RPMI7951 (cell line): ENCODE measurements at regions not wholly inside any gene's neighbourhood (a gene's known extent, or its start where the extent isn't known, plus 50 kb on each side); places are given as distances from the start of the nearest gene placed in this dataset.
"Not testable (repeated sequence)": the region's sequence is repeated elsewhere in the genome, so short reads cannot be mapped to it uniquely, and the experiment has no call there.

Experiments used
- DNase-seq: peaks from one replicate; pipeline ENCODE4 v3.0.0-alpha.2; 2012; ENCODE audit warnings: low read depth

GRCh38 chr13:95388420-95389079 lies 87.3 kb upstream of the ABCC4 start:
- no peak for DNase-seq

- DNase-seq, result no peak
Observed at GRCh38 chr13:95391362-95391761, 90.1 kb upstream of the ABCC4 start.

DNA sequence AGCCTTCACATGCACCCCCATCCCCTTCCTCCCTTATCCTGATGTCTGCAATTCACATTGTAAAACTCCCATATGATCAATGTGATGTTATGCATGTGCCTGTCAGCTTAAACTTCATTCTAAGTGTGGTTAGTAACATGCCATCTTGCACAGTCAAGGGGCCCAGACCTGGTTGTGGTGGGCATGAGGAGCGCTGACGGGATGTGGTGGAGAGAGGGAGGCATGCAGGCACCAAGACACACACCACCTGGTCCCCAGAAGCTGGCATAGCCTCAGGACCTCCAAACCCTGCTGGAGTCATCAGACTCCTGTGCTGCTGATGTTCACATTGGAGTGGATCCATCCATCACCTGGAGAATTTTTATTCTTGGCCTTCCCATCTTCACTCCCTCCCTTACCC lies 90.5 kb upstream of the ABCC4 start:
- DNase-seq, result no peak

DNA sequence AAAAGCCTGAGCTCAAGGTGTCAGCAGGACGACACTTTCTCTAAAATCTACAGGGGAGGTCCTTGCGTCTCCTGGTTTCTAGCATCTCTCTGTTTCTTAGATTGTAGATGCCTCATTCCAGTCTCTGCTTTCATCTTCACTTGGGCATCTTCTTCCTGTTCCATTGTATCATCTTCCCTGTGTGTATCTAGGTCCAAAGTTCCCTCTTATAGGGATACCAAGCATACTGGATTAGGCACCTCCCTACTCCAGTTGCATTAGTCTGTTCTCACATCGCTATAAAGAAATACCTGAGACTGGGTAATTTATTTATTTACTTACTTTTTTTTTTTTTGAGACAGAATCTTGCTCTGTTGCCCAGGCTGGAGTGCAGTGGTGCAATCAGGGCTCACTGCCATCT lies 91.3 kb upstream of the ABCC4 start:
- no peak for DNase-seq

DNA sequence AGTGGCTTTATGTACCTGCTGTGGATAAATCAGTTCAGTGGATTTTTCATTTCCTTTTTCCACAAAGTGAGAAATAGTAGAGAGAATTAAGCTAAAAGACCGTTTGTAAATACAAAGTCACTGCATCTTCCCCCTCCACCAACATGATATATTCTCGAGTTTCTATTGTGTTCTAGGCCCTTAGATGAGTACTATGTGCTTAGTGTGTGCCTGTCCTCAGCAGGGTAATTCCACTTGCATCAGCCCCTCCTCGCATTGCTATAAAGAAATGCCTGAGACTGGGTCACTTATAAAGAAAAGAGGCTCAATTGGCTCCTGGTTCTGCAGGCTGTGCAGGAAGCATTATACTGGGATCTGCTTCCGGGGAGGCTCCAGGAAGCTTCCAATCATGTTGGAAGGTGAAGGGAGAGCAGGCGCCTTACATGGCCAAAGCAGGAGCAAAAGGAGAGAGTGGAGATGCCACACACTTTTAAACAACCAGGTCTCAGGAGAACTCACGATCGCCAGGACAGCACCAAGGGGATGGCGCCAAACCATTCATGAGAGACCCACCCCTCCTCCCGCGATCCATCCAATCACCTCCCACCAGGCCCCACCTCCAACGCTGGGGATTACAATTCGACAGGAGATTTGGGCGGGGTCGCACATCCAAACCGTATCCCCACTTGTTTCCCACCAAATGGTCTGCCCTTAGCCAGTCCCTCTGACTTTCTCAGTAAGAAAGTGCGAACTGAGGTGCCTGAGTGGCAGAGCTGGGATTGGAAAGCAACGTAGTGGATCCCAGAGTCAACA lies 102.3 kb upstream of the ABCC4 start:
- DNase-seq, result peak; percentile 3

GRCh38 chr13:95404141-95404882 lies 103.1 kb upstream of the ABCC4 start:
- peak; percentile 70 for DNase-seq

GRCh38 chr13:95406176-95406575 lies 104.9 kb upstream of the ABCC4 start:
- peak; percentile 6 for DNase-seq

DNA sequence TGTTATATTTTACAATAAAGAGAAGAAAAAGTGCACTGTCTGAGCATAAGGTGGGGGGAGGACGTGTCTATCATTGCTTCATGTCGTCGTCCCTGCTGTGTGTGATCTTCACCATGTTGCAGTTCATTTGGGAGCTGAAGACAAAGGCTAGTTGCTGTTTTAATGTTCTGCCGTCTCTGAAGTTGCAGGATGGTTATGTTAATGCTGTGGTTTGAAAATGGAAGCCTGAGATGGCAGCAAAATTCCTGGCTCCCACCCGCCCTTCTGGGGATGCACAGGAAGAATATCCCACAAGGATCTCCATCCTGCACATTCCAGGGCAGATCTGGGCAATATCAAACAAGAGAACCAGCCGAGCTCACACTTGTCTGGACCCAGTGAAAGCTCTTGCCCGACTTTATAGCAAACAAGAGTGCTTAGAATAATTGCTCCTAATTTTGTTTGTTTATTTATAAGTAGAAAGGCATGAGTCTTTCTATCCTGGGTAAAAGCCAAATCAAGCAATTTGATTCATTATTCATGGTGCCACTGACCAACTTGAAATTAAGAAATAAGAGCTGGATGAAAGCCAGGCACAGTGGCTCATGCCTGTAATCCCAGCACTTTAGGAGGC lies 110.3 kb upstream of the ABCC4 start:
- peak; percentile 9 for DNase-seq

- no peak for DNase-seq
Observed at GRCh38 chr13:95418946-95419345, 117.7 kb upstream of the ABCC4 start.

DNA sequence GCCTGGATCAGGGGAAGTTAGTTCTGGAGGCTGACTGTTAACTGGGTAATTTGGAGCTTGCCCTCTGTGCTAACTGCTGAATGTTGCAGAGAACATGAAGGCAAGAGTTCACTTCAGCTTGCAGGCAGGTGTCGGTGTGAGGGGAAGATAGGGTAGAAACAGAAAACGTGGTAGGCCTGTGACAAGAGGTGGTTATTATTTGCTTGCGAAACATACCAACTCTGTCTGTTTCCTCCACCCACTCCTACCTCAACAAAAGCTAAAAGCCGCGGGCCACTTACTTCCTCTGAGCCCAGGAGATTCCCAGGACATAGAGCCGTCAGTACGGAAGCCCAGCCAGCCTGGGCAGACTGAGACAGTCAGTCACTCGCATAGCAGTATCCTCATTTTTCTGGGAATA lies 119.2 kb upstream of the ABCC4 start:
- no peak for DNase-seq

DNA sequence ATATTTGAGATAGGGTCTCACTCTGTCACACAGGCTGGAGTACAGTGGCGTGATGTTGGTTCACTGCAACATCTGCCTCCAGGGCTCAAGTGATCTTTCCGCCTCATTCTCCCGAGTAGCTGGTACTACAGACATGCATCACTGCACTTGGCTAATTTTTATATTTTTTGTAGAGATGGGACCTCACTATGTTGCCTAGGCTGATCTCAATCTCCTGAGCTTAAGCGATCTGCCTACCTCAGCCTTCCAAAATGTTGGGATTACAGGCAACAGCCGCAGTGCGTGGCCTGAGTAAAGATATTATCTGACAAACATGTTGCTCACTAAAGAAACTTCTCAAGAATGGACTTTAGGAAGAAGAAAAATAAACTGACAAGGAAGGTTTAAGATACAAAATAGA lies 125.4 kb upstream of the ABCC4 start:
- no peak for DNase-seq

DNA sequence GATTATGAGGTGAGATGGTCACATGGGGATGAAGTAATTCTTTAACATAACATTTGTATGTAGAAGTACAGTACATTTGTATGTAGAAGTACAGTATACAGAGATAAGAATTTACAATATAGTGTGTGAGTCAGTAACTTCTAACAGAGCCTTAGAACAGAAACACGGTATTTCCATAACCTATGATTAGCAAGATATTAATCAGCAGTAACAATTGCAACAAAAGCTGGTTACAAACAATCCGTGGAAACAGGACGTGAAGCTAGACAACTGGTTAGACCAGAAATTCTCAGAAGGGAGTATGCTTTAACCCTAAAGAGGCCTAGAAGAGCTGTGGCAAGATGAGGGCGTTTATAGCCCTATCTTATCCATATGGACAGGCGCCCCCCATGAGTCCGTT lies 122.0 kb upstream of the CLDN10 start:
- DNase-seq, result not testable (repeated sequence)

GRCh38 chr13:95432141-95432540 lies 120.4 kb upstream of the CLDN10 start:
- DNase-seq, result no peak

DNA sequence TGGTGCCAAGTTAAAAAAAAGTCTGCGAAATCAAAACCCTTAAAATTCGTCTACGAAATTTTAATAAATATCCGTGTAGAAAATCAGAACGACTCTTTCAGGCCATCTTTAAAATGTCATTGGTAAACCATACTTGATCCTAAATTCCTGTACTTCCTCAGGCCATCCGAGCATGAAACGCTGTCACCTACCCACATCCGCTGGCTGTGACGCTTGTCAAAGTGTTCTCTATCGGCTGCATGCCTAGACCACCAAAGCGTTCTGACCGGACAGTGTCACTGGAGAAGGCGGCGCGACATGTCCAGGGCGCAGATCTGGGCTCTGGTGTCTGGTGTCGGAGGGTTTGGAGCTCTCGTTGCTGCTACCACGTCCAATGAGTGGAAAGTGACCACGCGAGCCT lies 119.0 kb upstream of the CLDN10 start:
- no peak for DNase-seq

- no peak for DNase-seq
Observed at GRCh38 chr13:95434111-95434510, 118.4 kb upstream of the CLDN10 start.

DNA sequence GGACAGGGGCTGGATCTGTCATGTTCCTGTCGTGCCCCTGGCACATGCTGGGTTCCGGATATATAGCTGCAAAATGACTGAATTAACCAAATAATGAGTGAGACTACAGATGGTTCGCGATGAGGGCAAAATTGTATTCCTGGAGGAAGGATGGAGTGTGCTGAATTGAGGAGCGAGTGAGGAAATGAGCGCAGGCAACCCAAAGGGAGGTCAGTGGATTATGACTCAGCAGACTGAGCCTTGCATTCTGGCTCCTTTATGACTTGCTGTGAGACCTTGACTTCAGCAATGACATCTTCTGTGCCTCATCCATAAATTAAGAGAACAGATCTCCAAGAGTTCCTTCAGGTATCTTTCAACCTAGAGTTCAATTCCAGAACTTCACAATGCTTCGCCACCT lies 115.0 kb upstream of the CLDN10 start:
- peak; percentile 12 for DNase-seq

GRCh38 chr13:95438297-95438696 lies 114.2 kb upstream of the CLDN10 start:
- peak; percentile 29 for DNase-seq

- DNase-seq, result no peak
Observed at GRCh38 chr13:95440441-95441088, 112.0 kb upstream of the CLDN10 start.

- no peak for DNase-seq
Observed at GRCh38 chr13:95441326-95441725, 111.2 kb upstream of the CLDN10 start.

DNA sequence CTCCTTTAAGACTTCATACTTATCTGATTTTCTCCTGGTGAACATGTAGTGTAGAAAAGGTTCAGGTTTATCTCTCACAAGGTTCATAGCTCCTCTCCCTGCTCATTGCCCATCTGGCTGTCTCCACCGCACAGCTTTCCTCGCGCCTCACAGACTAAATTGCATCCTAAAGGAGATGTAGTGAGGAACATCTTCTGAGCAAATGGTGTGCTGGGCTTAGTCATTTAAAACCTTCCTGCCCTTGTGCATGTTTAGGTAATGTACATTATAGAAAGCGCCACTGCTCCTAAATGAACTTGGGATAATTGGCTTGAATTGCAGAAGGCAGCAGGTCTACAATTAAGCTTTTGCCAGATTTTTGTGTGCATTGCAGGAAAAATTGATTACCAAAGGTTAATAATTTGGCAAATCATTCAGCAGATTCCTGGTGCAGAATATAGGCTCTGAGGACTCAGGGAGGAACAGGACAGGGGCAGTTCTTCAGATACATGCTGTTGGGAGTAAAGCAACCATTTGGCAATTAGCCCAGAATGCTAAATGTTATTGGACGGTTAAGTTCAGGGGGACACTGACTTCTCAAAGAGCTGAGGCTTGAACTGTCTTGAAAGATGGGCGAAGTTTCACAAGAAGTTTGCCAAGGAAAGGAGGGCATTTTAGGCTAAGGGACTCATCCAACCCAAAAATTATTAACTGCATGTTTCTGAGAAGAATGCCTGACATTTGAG lies 108.4 kb upstream of the CLDN10 start:
- DNase-seq, result no peak

DNA sequence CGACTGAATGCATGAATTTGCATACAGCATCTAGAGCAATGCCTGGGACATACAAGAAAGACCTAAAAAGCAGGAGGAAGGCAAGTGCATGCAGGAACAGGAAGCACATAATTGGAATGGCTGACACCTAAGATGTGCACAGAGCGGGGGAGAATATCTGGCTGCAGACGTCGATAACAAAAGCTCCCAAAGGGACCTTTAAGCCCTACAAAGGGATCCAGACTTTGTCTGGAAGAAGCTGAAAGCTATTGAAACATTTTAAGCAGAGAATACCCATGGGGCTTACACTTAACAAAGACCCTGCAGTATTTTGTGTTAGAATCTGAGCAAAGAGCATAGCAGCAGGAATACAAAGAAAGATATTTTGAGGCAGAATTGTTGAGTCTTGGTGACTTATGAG lies 107.4 kb upstream of the CLDN10 start:
- DNase-seq, result no peak
